Endothelial cell of umbilical vein (primary cell): ENCODE measurements at regions not wholly inside any gene's neighbourhood (a gene's known extent, or its start where the extent isn't known, plus 50 kb on each side); places are given as distances from the start of the nearest gene placed in this dataset.

Experiments
- BruUV-seq: library from RNA; stranded (reverse); fragments of 400-500 nt; replicated peaks from 2 replicates; lab custom pipeline; 2021; lab: Mats Ljungman, UMichigan
- CTCF ChIA-PET: fragments of 300-600, 350-600 bp; sonication (Branson Sonifier 250); formaldehyde crosslinking; loops from one replicate; lab custom pipeline; 2021; ENCODE audit warnings: antibody characterized with exemption, inconsistent platforms; lab: Charles Lee
- POLR2A ChIA-PET: fragments of 300-600, 350-600 bp; sonication (Branson Sonifier 250); formaldehyde crosslinking; loops from one replicate; lab custom pipeline; 2021; ENCODE audit warnings: antibody characterized with exemption, inconsistent platforms; lab: Charles Lee
- DNase-seq: peaks from one replicate; pipeline ENCODE4 v3.0.0-alpha.2; 2011; ENCODE audit warnings: low read depth, low spot score
- FAIRE-seq: peaks from 2 replicates; lab custom pipeline; 2011; peaks lifted over from hg19 to GRCh38; lab: Jason Lieb, UNC
- H2AFZ ChIP-seq: 2 replicates; pipeline ENCODE4 v1.6.0; 2012; ENCODE audit warnings: low read depth, low read length, control low read depth, inconsistent platforms
- H3K27ac ChIP-seq: 2 replicates; pipeline ENCODE4 v1.5.1; 2011; ENCODE audit warnings: low read depth, mild to moderate bottlenecking, control low read depth, low read length, moderate library complexity; ENCODE audit not compliant: insufficient read depth
- H3K27me3 ChIP-seq, 2 experiments: 2 replicates each; pipeline versions ENCODE4 v1.6.0 to v1.6.1; 2011; ENCODE audit warnings: low read length in 2 of 2, mixed read lengths in 1 of 2; ENCODE audit not compliant: control insufficient read depth in 2 of 2, insufficient read depth in 2 of 2
- H3K36me3 ChIP-seq, 2 experiments: 2 replicates in 1 of 2; 3 replicates in 1 of 2; pipeline ENCODE4 v1.5.1; 2011; ENCODE audit warnings: low read length in 2 of 2, mild to moderate bottlenecking in 1 of 2, moderate library complexity in 1 of 2; ENCODE audit not compliant: control insufficient read depth in 2 of 2, insufficient read depth in 2 of 2; ENCODE audit errors: extremely low read depth in 1 of 2
- H3K4me1 ChIP-seq: 3 replicates; pipeline ENCODE4 v1.5.1; 2011; ENCODE audit warnings: mild to moderate bottlenecking, low read length; ENCODE audit not compliant: control insufficient read depth, insufficient read depth; ENCODE audit errors: extremely low read depth
- H3K4me2 ChIP-seq: 2 replicates; pipeline ENCODE4 v1.6.1; 2011; ENCODE audit warnings: low read length, control low read depth, mixed read lengths; ENCODE audit not compliant: insufficient read depth
- H3K4me3 ChIP-seq, 3 experiments: fragments of 200-600 bp in 1 of 3; sonication (generic), shearing (Covaris generic) in 1 of 3; replicated peaks in 1 of 3; 2 replicates each; pipeline ENCODE4 v1.5.1; 2011 to 2016; ENCODE audit warnings: control low read depth in 3 of 3, low read length in 3 of 3, mild to moderate bottlenecking in 2 of 3, inconsistent platforms in 1 of 3, low read depth in 1 of 3, moderate library complexity in 1 of 3; ENCODE audit not compliant: insufficient read depth in 1 of 3
- H3K79me2 ChIP-seq: 2 replicates; pipeline ENCODE4 v1.6.0; 2012; ENCODE audit warnings: low read length, inconsistent platforms; ENCODE audit not compliant: control insufficient read depth, insufficient read depth
- H3K9ac ChIP-seq: replicated peaks from 2 replicates; pipeline ENCODE3; 2011; ENCODE audit warnings: low read length, control low read depth; ENCODE audit not compliant: insufficient read depth; ENCODE audit errors: extremely low read depth
- H3K9me1 ChIP-seq: replicated peaks from 3 replicates; pipeline ENCODE4 v1.6.0; 2011; ENCODE audit warnings: mild to moderate bottlenecking, low read length; ENCODE audit not compliant: control insufficient read depth, insufficient read depth; ENCODE audit errors: extremely low read depth
- H3K9me3 ChIP-seq: replicated peaks from 2 replicates; pipeline ENCODE4 v1.5.1; 2012; ENCODE audit warnings: low read length, inconsistent platforms; ENCODE audit not compliant: control insufficient read depth, insufficient read depth
- H4K20me1 ChIP-seq: replicated peaks from 2 replicates; pipeline ENCODE3; 2011; ENCODE audit warnings: mild to moderate bottlenecking, low read length; ENCODE audit not compliant: control insufficient read depth, insufficient read depth; ENCODE audit errors: extremely low read depth
- EZH2 ChIP-seq: IDR thresholded peaks from 2 replicates; pipeline ENCODE4 v1.6.1; 2012; ENCODE audit warnings: borderline replicate concordance, low read depth, mild to moderate bottlenecking, moderate library complexity, low read length, inconsistent platforms; ENCODE audit not compliant: severe bottlenecking
- FOS ChIP-seq: IDR thresholded peaks from 2 replicates; pipeline ENCODE4 v1.6.1; 2011; ENCODE audit warnings: mild to moderate bottlenecking, low read length, moderate library complexity, borderline replicate concordance; ENCODE audit not compliant: insufficient read depth
- GATA2 ChIP-seq: IDR thresholded peaks from 2 replicates; pipeline ENCODE4 v1.7.0; 2011; ENCODE audit warnings: low read depth, mild to moderate bottlenecking, moderate library complexity, mixed read lengths, low read length; ENCODE audit not compliant: insufficient read length, insufficient read depth
- JUN ChIP-seq: IDR thresholded peaks from 2 replicates; pipeline ENCODE4 v1.6.1; 2011; ENCODE audit warnings: borderline replicate concordance, low read depth; ENCODE audit not compliant: insufficient read length, insufficient read depth
- MYC ChIP-seq: IDR thresholded peaks from one replicate; pipeline ENCODE4 v1.6.1; 2011; ENCODE audit warnings: mild to moderate bottlenecking, low read depth, low read length
- POLR2A ChIP-seq: IDR thresholded peaks from 2 replicates; pipeline ENCODE4 v1.6.1; 2012; ENCODE audit warnings: low read depth, mild to moderate bottlenecking, control low read depth, low read length
- POLR2AphosphoS5 ChIP-seq: IDR thresholded peaks from 2 replicates; pipeline ENCODE4 v1.6.1; 2012; ENCODE audit warnings: low read depth, mild to moderate bottlenecking, control low read depth, low read length, moderate library complexity; ENCODE audit not compliant: insufficient read depth
- dilution Hi-C: fragments of 300-500 bp; cut with MboI; formaldehyde crosslinking; loops from one replicate; pipeline ENCODE4 v1.15.0; 2019; ENCODE audit warnings: low sequenced_read_pairs; ENCODE audit not compliant: extremely low pct_ligation_motif_present
- intact Hi-C: fragments of 100-400 bp; cut with micrococcal nuclease; formaldehyde crosslinking; loops from one replicate; pipeline ENCODE4 v1.10.0; 2022
- TF ChIP-seq, protein P1 (sequence below): IDR thresholded peaks from 2 replicates; pipeline ENCODE4 v1.6.1; 2011; ENCODE audit not compliant: insufficient read depth, insufficient read length
- TF ChIP-seq, protein P2 (sequence below), 2 donors: IDR thresholded peaks; 1 replicate in 1 of 2; 2 replicates in 1 of 2; pipeline ENCODE4 v1.5.1; 2011; ENCODE audit warnings: low read length in 2 of 2, mild to moderate bottlenecking in 2 of 2, moderate library complexity in 2 of 2, control low read depth in 1 of 2, inconsistent platforms in 1 of 2, low read depth in 1 of 2; ENCODE audit not compliant: insufficient read depth in 1 of 2; ENCODE audit errors: extremely low read depth in 1 of 2

DNA sequence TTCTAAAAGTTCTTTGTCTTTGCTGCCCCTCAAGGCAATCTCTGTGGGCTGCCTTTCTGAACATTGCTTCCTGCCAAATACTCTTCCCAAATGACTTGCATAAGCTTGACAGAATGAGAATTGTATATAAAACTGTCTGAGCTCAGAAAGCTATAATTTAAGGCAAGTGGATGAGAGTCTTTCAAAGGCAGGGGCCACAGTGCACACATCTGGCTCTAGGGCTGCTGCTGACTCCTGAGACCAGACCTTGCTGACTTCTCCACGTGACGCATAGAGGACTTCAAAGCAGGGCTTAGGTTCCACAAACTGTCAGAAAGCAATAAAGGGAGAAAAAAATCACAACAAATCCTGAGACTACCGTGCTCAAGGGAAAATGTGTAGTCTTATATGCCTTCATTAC lies 79.4 kb upstream of the DIRAS2 start:
- no TSS peak for BruUV-seq
- DNase-seq (no peak), FAIRE-seq (no peak)
- Histone ChIP-seq H3K4me1 (no peaks in the 10 kb centered on the region), H3K9me3 (no peaks in the 10 kb centered on the region), H3K27ac (no peak overlapping the region), H4K20me1 (no peaks in the 10 kb centered on the region), H3K9me1 (no peaks in the 10 kb centered on the region), H3K9ac (no peak overlapping the region), H3K36me3 (no peaks in the 10 kb centered on the region), H3K4me2 (no peak overlapping the region), H3K79me2 (no peaks in the 10 kb centered on the region), H3K27me3 (no peaks in the 10 kb centered on the region), H2AFZ (no peak overlapping the region), H3K4me3 (no peak overlapping the region)
- ChIA-PET CTCF (no interaction called here), POLR2A (no interaction called here)
- dilution Hi-C loops (no loop called here), intact Hi-C loops (no loop called here)
- TF ChIP-seq EZH2 (no peak), MYC (no peak), POLR2A (no peak), GATA2 (no peak), JUN (no peak), FOS (no peak), POLR2AphosphoS5 (no peak)
- TF ChIP-seq, protein P1, sequence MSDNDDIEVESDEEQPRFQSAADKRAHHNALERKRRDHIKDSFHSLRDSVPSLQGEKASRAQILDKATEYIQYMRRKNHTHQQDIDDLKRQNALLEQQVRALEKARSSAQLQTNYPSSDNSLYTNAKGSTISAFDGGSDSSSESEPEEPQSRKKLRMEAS = no peak
- TF ChIP-seq, protein P2, sequence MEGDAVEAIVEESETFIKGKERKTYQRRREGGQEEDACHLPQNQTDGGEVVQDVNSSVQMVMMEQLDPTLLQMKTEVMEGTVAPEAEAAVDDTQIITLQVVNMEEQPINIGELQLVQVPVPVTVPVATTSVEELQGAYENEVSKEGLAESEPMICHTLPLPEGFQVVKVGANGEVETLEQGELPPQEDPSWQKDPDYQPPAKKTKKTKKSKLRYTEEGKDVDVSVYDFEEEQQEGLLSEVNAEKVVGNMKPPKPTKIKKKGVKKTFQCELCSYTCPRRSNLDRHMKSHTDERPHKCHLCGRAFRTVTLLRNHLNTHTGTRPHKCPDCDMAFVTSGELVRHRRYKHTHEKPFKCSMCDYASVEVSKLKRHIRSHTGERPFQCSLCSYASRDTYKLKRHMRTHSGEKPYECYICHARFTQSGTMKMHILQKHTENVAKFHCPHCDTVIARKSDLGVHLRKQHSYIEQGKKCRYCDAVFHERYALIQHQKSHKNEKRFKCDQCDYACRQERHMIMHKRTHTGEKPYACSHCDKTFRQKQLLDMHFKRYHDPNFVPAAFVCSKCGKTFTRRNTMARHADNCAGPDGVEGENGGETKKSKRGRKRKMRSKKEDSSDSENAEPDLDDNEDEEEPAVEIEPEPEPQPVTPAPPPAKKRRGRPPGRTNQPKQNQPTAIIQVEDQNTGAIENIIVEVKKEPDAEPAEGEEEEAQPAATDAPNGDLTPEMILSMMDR (IDR thresholded peaks at IDR 0.05; ENCODE audit: extremely low read depth in 1 of 2, insufficient read depth in 1 of 2, low read depth in 1 of 2, low read length in 2 of 2) = no peak
